ENCODE measurements at regions not wholly inside any gene's neighbourhood (a gene's known extent, or its start where the extent isn't known, plus 50 kb on each side); places are given as distances from the start of the nearest gene placed in this dataset.

DNA sequence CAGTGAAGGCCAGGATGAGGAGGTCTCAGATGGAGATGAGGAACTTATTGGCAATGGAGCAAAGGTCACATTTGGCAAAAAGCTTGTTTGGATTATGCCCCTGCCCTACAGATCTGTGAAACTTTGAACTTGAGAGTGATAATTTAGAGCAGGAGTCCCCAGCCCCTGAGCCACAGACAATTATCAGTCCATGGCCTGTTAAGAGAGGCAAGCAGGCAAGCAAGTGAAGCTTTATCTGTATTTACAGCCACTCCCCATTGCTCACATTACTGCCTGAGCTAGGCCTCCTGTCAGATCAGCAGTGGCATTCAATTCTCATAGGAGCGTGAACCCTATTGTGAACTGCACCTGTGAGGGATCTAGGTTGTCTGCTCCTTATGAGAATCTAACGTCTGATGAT lies 1076.9 kb upstream of the TENM4 start:
- no peaks in the 10 kb centered on the region for H3K27me3 ChIP-seq
- peak overlapping the region; percentile 61 for H3K27ac ChIP-seq
- no peak overlapping the region for H3K4me2 ChIP-seq
- H3K36me3 ChIP-seq (replicated peaks; ENCODE audit: insufficient read depth, low read depth): no peaks in the 10 kb centered on the region
- 42% methylated on average over 2 of the region's 2 CpGs for WGBS (ENCODE audit: low lambda C conversion rate, missing lambda C conversion rate)
- no peaks in the 10 kb centered on the region for H3K9me3 ChIP-seq (ENCODE audit: low read depth)
- H3K79me2 ChIP-seq: no peaks in the 10 kb centered on the region
- H3K4me3 ChIP-seq: no peak overlapping the region
- H3K4me1 ChIP-seq (ENCODE audit: insufficient read depth): peaks cover 8% of the 10 kb centered on the region
- peak; percentile 41 for DNase-seq (ENCODE audit: low spot score)
- H2AFZ ChIP-seq: no peak overlapping the region
- no peaks in the 10 kb centered on the region for H4K20me1 ChIP-seq (ENCODE audit: insufficient read depth, poor library complexity, severe bottlenecking)
- TF ChIP-seq EZH2 (IDR thresholded peaks at IDR 0.05; ENCODE audit: borderline replicate concordance) (no peak), EZH2phosphoT487 (IDR thresholded peaks at IDR 0.05; ENCODE audit: low read depth, severe bottlenecking, unreplicated experiment) (no peak)
- TF ChIP-seq, protein P1, sequence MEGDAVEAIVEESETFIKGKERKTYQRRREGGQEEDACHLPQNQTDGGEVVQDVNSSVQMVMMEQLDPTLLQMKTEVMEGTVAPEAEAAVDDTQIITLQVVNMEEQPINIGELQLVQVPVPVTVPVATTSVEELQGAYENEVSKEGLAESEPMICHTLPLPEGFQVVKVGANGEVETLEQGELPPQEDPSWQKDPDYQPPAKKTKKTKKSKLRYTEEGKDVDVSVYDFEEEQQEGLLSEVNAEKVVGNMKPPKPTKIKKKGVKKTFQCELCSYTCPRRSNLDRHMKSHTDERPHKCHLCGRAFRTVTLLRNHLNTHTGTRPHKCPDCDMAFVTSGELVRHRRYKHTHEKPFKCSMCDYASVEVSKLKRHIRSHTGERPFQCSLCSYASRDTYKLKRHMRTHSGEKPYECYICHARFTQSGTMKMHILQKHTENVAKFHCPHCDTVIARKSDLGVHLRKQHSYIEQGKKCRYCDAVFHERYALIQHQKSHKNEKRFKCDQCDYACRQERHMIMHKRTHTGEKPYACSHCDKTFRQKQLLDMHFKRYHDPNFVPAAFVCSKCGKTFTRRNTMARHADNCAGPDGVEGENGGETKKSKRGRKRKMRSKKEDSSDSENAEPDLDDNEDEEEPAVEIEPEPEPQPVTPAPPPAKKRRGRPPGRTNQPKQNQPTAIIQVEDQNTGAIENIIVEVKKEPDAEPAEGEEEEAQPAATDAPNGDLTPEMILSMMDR (IDR thresholded peaks at IDR 0.05; ENCODE audit: poor library complexity): no peak
- no peaks in the 10 kb centered on the region for H3K9me2 ChIP-seq (replicated peaks; ENCODE audit: insufficient read depth)

DNA sequence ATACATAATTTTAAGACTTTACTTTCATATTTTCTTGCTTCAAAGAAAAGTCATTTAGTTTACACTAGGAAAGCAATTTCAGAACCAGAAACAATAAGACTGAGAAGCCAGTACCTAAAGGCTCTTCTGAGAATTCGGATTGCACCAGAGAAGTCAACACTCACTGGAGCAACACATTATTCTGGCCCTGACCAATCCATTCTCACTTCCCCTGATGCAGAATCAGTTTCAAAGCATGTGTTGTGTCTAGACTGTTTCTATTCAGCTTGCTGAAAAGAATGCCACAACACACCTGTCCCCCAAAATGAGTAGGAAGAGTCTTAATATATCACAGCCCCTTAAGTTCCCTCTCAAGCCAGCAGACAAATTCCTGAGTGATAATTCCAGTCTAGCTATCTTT lies 1074.3 kb upstream of the TENM4 start:
- no peaks in the 10 kb centered on the region for H3K36me3 ChIP-seq (replicated peaks; ENCODE audit: insufficient read depth, low read depth)
- no peaks in the 10 kb centered on the region for H3K9me2 ChIP-seq (replicated peaks; ENCODE audit: insufficient read depth)
- DNase-seq (ENCODE audit: low spot score): no peak
- no peaks in the 10 kb centered on the region for H4K20me1 ChIP-seq (ENCODE audit: insufficient read depth, poor library complexity, severe bottlenecking)
- H3K4me3 ChIP-seq: no peak overlapping the region
- no peak for TF ChIP-seq EZH2phosphoT487 (IDR thresholded peaks at IDR 0.05; ENCODE audit: low read depth, severe bottlenecking, unreplicated experiment)
- no peak for TF ChIP-seq EZH2 (IDR thresholded peaks at IDR 0.05; ENCODE audit: borderline replicate concordance)
- TF ChIP-seq, protein P1 (IDR thresholded peaks at IDR 0.05; ENCODE audit: poor library complexity): no peak
- no peaks in the 10 kb centered on the region for H3K9me3 ChIP-seq (ENCODE audit: low read depth)
- 86% methylated on average over 1 of the region's 1 CpG for WGBS (ENCODE audit: low lambda C conversion rate, missing lambda C conversion rate)
- no peak overlapping the region for H3K4me2 ChIP-seq
- no peaks in the 10 kb centered on the region for H3K27me3 ChIP-seq
- H3K4me1 ChIP-seq (ENCODE audit: insufficient read depth): no peaks in the 10 kb centered on the region
- no peaks in the 10 kb centered on the region for H3K79me2 ChIP-seq
- no peak overlapping the region for H2AFZ ChIP-seq
- H3K27ac ChIP-seq: no peak overlapping the region

DNA sequence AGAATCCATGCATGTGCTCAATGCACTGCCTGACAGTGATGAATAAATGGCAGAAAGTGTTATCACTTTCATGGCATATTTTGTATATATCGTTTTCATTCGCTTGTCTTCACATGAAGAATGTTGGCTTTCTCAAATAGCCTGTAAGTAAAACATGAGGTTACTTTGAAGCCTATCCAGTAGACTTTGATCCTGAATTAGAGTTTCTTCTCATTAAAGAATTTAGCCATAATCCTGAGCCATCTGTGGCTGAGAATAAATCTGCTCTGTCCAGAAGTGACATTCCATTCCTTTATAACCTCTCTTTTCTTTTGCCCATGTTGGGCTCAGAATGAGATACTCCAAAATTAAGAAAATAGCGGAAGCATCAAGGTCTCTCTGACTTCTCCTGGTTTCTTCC lies 1071.7 kb upstream of the TENM4 start:
- Histone ChIP-seq H3K9me2 (replicated peaks; ENCODE audit: insufficient read depth) (no peaks in the 10 kb centered on the region), H3K4me3 (no peak overlapping the region), H3K4me2 (no peak overlapping the region), H3K4me1 (ENCODE audit: insufficient read depth) (no peaks in the 10 kb centered on the region), H3K27ac (no peak overlapping the region), H3K36me3 (replicated peaks; ENCODE audit: insufficient read depth, low read depth) (no peaks in the 10 kb centered on the region), H3K79me2 (no peaks in the 10 kb centered on the region), H2AFZ (no peak overlapping the region), H3K9me3 (ENCODE audit: low read depth) (no peaks in the 10 kb centered on the region), H4K20me1 (ENCODE audit: insufficient read depth, poor library complexity, severe bottlenecking) (no peaks in the 10 kb centered on the region), H3K27me3 (no peaks in the 10 kb centered on the region)
- TF ChIP-seq, protein P1 (IDR thresholded peaks at IDR 0.05; ENCODE audit: poor library complexity): no peak
- no peak for TF ChIP-seq EZH2phosphoT487 (IDR thresholded peaks at IDR 0.05; ENCODE audit: low read depth, severe bottlenecking, unreplicated experiment)
- no peak for TF ChIP-seq EZH2 (IDR thresholded peaks at IDR 0.05; ENCODE audit: borderline replicate concordance)
- no peak for DNase-seq (ENCODE audit: low spot score)
- 71% methylated on average over 3 of the region's 3 CpGs for WGBS (ENCODE audit: low lambda C conversion rate, missing lambda C conversion rate)

DNA sequence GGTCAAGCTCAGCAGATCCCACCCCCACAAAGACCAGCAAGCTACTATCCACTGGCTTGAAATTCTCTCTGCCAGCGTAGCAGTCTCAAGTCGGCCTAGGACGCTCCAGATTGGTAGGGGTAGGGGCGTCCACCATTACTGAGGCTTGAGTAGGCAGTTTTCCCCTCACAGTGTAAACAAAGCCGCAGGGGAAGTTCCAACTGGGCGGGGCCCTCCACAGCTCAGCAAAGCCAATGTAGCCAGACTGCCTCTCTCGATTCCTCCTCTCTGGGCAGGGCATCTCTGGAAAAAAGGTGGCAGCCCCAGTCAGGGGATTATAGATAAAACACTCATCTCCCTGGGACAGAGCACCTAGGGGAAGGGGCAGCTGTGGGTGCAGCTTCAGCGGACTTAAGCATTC lies 1064.9 kb upstream of the TENM4 start:
- no peaks in the 10 kb centered on the region for H3K27me3 ChIP-seq
- no peak overlapping the region for H2AFZ ChIP-seq
- H3K4me3 ChIP-seq: no peak overlapping the region
- no peaks in the 10 kb centered on the region for H3K9me3 ChIP-seq (ENCODE audit: low read depth)
- WGBS (ENCODE audit: low lambda C conversion rate, missing lambda C conversion rate): 79% methylated on average over 8 of the region's 8 CpGs
- no peaks in the 10 kb centered on the region for H3K79me2 ChIP-seq
- no peaks in the 10 kb centered on the region for H3K36me3 ChIP-seq (replicated peaks; ENCODE audit: insufficient read depth, low read depth)
- no peak overlapping the region for H3K4me2 ChIP-seq
- no peak overlapping the region for H3K27ac ChIP-seq
- TF ChIP-seq EZH2phosphoT487 (IDR thresholded peaks at IDR 0.05; ENCODE audit: low read depth, severe bottlenecking, unreplicated experiment) (no peak), EZH2 (IDR thresholded peaks at IDR 0.05; ENCODE audit: borderline replicate concordance) (no peak)
- TF ChIP-seq, protein P1 (IDR thresholded peaks at IDR 0.05; ENCODE audit: poor library complexity): no peak
- H4K20me1 ChIP-seq (ENCODE audit: insufficient read depth, poor library complexity, severe bottlenecking): no peaks in the 10 kb centered on the region
- no peaks in the 10 kb centered on the region for H3K9me2 ChIP-seq (replicated peaks; ENCODE audit: insufficient read depth)
- no peak for DNase-seq (ENCODE audit: low spot score)
- H3K4me1 ChIP-seq (ENCODE audit: insufficient read depth): no peaks in the 10 kb centered on the region
